ENCODE measurements at regions not wholly inside any gene's neighbourhood (a gene's known extent, or its start where the extent isn't known, plus 50 kb on each side); places are given as distances from the start of the nearest gene placed in this dataset.

- no peak for TF ChIP-seq REST (IDR thresholded peaks at IDR 0.05)
- no peak for TF ChIP-seq EGR1 (IDR thresholded peaks at IDR 0.05; ENCODE audit: low read depth in 2 of 2)
- no peak for TF ChIP-seq SP1 (IDR thresholded peaks at IDR 0.05)
- TF ChIP-seq FOXA1 (IDR thresholded peaks at IDR 0.05), result no peak
- TF ChIP-seq ATF3 (IDR thresholded peaks at IDR 0.05), result no peak
- TF ChIP-seq JUND (IDR thresholded peaks at IDR 0.05), result no peak
- TF ChIP-seq HNF4G (IDR thresholded peaks at IDR 0.05), result no peak
- no peak for TF ChIP-seq TAF1 (conservative IDR thresholded peaks at IDR 0.05)
- TF ChIP-seq GABPA (IDR thresholded peaks at IDR 0.05 in 1 of 2, conservative IDR thresholded peaks at IDR 0.05 in 1 of 2), result no peak
- no peak for TF ChIP-seq RXRA (IDR thresholded peaks at IDR 0.05)
Measured at GRCh38 chr4:10743357-10743756, 58.8 kb upstream of the CLNK start (continued).

- TF ChIP-seq MAX (IDR thresholded peaks at IDR 0.05) (no peak), CTCF (IDR thresholded peaks at IDR 0.05; ENCODE audit: low read depth, low read length, missing input control) (no peak), FOXA1 (IDR thresholded peaks at IDR 0.05) (no peak), JUND (IDR thresholded peaks at IDR 0.05) (no peak), HNF4G (IDR thresholded peaks at IDR 0.05) (no peak), SP1 (IDR thresholded peaks at IDR 0.05) (no peak), NR2F2 (IDR thresholded peaks at IDR 0.05) (no peak), HNF4A (conservative IDR thresholded peaks at IDR 0.05) (no peak), YY1 (IDR thresholded peaks at IDR 0.05) (no peak), REST (IDR thresholded peaks at IDR 0.05) (no peak), ZBTB33 (IDR thresholded peaks at IDR 0.05) (no peak), EGR1 (IDR thresholded peaks at IDR 0.05; ENCODE audit: low read depth in 2 of 2) (no peak), FOXA2 (IDR thresholded peaks at IDR 0.05) (no peak), GABPA (IDR thresholded peaks at IDR 0.05 in 1 of 2, conservative IDR thresholded peaks at IDR 0.05 in 1 of 2) (no peak), RXRA (IDR thresholded peaks at IDR 0.05) (no peak)
- Histone ChIP-seq H3K27ac (ENCODE audit: low read depth in 1 of 2, low read length in 2 of 2) (no peak overlapping the region), H3K27me3 (ENCODE audit: control insufficient read depth in 4 of 4, insufficient read depth in 4 of 4, low read length in 3 of 4) (peaks cover 0 to 4% (median 0%) of the 10 kb centered on the region in 4 donors), H3K36me3 (ENCODE audit: control insufficient read depth in 4 of 4, insufficient read depth in 3 of 4, low read depth in 1 of 4, low read length in 3 of 4) (no peaks in the 10 kb centered on the region), H3K4me3 (ENCODE audit: low read depth in 1 of 3, low read length in 3 of 3) (no peak overlapping the region), H3K4me1 (ENCODE audit: control insufficient read depth in 4 of 4, insufficient read depth in 4 of 4, low read length in 3 of 4) (no peaks in the 10 kb centered on the region), H3K9me3 (ENCODE audit: control insufficient read depth in 4 of 4, low read length in 3 of 4) (no peaks in the 10 kb centered on the region), H3K9ac (ENCODE audit: low read depth in 1 of 2, low read length in 2 of 2) (no peak overlapping the region)
- DNase-seq (ENCODE audit: low spot score), result no peak
- WGBS, result 66% methylated on average over 1 of the region's 1 CpG
Measured at GRCh38 chr4:10741961-10742699, 57.6 kb upstream of the CLNK start.

Measured in liver (tissue), 8 donors.